Prostate gland (tissue), 2 donors: ENCODE measurements at regions not wholly inside any gene's neighbourhood (a gene's known extent, or its start where the extent isn't known, plus 50 kb on each side); places are given as distances from the start of the nearest gene placed in this dataset.

Experiments
- POLR2A ChIP-seq: fragments of 450-650 bp; IDR thresholded peaks from one replicate; pipeline ENCODE4 v1.6.1; 2016; ENCODE audit warnings: antibody characterized with exemption, mild to moderate bottlenecking
- TF ChIP-seq, protein P1 (sequence below), 4 experiments: fragments of 200-600 bp in 2 of 4; fragments of 450-650 bp in 2 of 4; sonication (generic) in 2 of 4; IDR thresholded peaks; 1 replicate in 3 of 4; 2 replicates in 1 of 4; pipeline ENCODE4 v1.5.1; 2016 to 2019; ENCODE audit warnings: antibody characterized with exemption in 4 of 4, mild to moderate bottlenecking in 2 of 4, moderate library complexity in 2 of 4

DNA sequence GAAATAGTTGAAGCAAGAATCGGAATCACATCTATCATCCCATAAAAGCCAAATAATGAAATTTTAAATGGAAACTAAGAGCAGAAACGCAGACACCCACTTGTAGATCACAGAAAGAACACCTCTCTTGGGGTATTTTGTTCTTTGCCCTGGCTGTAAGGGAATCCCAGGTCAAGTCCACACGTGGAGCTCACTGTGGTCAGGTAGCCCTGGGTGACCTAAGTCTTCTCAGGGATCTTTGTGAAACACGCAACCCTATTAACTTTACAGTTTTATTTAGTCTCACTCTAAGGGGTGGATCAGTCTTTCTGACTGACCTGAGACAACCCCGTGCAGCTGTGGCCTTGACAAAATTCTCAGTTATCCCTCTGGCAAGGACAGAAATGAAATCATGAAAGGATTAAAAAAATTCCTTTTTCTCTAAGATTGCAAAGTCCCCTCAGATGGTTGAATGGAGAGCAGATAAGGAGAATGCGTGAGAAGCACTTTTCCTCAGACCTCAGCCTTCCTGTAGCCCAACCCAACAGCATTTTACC, 111.6 kb downstream of the NREP start:
- TF ChIP-seq POLR2A = no peak
- TF ChIP-seq, protein P1, sequence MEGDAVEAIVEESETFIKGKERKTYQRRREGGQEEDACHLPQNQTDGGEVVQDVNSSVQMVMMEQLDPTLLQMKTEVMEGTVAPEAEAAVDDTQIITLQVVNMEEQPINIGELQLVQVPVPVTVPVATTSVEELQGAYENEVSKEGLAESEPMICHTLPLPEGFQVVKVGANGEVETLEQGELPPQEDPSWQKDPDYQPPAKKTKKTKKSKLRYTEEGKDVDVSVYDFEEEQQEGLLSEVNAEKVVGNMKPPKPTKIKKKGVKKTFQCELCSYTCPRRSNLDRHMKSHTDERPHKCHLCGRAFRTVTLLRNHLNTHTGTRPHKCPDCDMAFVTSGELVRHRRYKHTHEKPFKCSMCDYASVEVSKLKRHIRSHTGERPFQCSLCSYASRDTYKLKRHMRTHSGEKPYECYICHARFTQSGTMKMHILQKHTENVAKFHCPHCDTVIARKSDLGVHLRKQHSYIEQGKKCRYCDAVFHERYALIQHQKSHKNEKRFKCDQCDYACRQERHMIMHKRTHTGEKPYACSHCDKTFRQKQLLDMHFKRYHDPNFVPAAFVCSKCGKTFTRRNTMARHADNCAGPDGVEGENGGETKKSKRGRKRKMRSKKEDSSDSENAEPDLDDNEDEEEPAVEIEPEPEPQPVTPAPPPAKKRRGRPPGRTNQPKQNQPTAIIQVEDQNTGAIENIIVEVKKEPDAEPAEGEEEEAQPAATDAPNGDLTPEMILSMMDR (IDR thresholded peaks at IDR 0.05) = no peak
